ENCODE measurements at regions not wholly inside any gene's neighbourhood (a gene's known extent, or its start where the extent isn't known, plus 50 kb on each side); places are given as distances from the start of the nearest gene placed in this dataset.

DNA sequence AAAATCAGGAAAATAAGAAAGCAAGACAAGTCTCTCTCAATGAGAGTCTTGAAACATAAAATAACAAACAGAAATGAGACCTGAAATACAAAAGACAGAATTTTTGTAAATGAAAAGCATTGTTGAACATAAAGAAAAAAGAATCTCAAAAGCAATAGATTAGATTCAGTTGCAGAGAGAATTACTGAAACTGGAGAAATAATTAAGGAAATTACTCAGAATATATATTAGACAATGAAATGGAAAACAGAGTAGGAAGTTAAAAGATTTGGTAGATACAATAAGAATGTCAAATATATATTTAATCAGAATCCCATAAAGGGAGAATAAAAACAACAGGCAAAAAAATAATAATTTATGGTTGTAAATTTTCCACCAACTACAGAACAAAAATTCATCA, 308.3 kb downstream of the CRPPA start:
- H3K27me3 Mint-ChIP-seq (ENCODE audit: low read depth), result no peaks in the 10 kb centered on the region
- no peak for ATAC-seq
- no peak overlapping the region for H3K27ac Mint-ChIP-seq
- CTCF ChIA-PET, result no interaction called here
- POLR2A ChIA-PET, result no interaction called here
- no peaks in the 10 kb centered on the region for H3K36me3 Mint-ChIP-seq (ENCODE audit: low read depth)
- peaks cover 4% of the 10 kb centered on the region for H3K4me1 Mint-ChIP-seq (ENCODE audit: low read depth)
- peaks cover 12% of the 10 kb centered on the region for H3K9me3 Mint-ChIP-seq (ENCODE audit: insufficient read depth)
- no peak overlapping the region for H3K4me3 Mint-ChIP-seq
- no peak for DNase-seq

DNA sequence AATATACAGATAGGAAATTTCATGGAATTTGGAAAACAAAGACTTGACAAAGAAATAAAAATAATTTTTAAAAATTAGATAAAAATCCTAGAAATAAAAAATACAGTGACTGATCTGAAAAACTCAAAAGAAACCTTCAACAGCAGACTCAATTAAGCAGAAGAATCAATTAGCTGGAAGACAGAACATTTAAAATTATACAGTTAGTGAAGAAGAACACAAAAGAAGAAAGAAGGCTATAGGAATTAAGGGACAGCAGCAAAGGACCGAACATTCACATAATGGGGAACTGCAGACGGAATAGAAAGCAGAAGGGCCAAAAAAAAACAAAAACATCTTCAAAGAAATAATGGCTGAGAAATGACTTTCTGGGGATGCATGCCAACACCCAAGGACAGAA, 314.5 kb downstream of the CRPPA start:
- Mint-ChIP-seq H3K4me1 (ENCODE audit: low read depth) (peaks cover 4% of the 10 kb centered on the region), H3K9me3 (ENCODE audit: insufficient read depth) (peaks cover 46% of the 10 kb centered on the region), H3K27ac (no peak overlapping the region), H3K36me3 (ENCODE audit: low read depth) (no peaks in the 10 kb centered on the region), H3K27me3 (ENCODE audit: low read depth) (no peaks in the 10 kb centered on the region), H3K4me3 (no peak overlapping the region)
- CTCF ChIA-PET, result no interaction called here
- no peak for ATAC-seq
- POLR2A ChIA-PET, result no interaction called here
- no peak for DNase-seq

DNA sequence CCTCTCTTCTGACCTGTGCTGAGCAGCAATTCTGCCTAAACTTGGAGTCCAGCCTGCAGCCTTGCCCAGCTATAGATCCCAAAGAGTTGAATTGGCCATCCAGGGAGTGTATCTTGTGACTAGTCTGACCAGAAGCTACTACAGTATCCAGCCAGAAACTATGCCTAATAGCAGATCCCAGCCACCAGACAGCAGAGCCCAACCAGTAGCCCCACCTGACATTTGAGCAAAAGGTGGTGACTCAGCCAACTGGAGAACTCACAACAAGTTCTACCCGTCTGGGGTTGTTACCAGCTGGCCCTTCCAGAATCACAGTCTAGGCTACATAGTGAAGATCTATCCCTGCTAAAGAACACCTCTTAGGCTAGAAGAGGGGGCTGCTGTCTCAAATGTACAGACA, 315.0 kb downstream of the CRPPA start:
- DNase-seq (no peak), ATAC-seq (no peak)
- Mint-ChIP-seq H3K9me3 (ENCODE audit: insufficient read depth) (peaks cover 46% of the 10 kb centered on the region), H3K27ac (no peak overlapping the region), H3K4me1 (ENCODE audit: low read depth) (peaks cover 4% of the 10 kb centered on the region), H3K36me3 (ENCODE audit: low read depth) (no peaks in the 10 kb centered on the region), H3K27me3 (ENCODE audit: low read depth) (no peaks in the 10 kb centered on the region), H3K4me3 (no peak overlapping the region)
- POLR2A ChIA-PET, result no interaction called here
- CTCF ChIA-PET, result no interaction called here

DNA sequence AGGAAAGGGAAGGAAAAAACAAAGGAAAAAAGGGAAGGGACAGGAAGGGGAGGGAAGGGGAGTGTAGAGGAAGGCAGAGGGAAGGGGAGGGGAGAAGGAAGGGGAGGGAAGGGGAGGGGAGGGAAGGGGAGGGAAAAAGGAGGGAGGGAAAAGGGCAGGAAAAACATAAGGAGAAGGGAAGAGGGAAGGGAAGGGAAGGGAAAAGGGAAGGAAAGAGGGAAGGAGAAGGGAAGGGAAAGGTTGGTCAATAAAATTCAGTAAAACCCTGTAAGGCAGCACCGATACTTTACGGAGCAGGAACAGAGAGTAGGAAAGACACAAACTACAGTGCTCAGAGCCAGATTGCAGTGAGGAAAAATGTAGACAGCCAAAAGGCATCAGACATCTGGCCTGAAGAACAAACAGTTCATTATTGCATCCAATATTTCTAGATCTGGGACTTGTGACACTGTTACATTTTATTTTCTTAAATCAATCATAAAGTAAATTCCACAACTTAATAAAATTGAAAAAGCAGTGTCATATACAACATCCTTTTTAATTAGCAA, 322.0 kb downstream of the CRPPA start:
- Mint-ChIP-seq H3K36me3 (ENCODE audit: low read depth) (no peaks in the 10 kb centered on the region), H3K4me3 (no peak overlapping the region), H3K27ac (no peak overlapping the region), H3K27me3 (ENCODE audit: low read depth) (no peaks in the 10 kb centered on the region), H3K9me3 (ENCODE audit: insufficient read depth) (peaks cover 4% of the 10 kb centered on the region), H3K4me1 (ENCODE audit: low read depth) (no peaks in the 10 kb centered on the region)
- DNase-seq (no peak), ATAC-seq (no peak)
- ChIA-PET CTCF (no interaction called here), POLR2A (no interaction called here)

DNA sequence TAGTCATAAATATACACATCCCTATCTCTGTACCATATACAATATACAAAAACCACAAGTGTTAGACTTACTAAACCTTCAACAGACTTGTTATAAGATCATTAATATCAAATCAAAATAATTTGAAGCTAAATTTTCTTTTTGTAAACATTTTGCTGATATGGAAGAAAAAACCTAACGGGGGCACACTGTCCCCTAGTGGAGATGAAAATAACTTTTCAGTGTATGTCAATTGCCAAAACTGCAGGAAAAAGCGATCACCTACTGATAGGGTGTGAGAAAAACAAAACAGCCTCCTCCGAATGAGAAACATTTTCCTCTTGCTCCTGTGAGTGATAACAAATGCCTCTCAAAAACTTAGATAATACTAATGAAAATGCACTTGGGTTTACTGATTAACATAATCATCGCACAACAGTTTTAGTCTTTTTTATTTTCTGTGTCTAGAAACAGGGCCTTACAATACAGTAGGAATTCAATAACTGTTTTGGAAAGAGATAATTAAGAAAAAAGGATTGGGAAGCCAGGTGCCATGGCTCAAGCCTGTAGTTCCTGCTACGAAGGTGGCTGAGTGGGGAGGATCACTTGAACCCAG, 322.7 kb downstream of the CRPPA start:
- ATAC-seq, result no peak
- no peak for DNase-seq
- Mint-ChIP-seq H3K27ac (no peak overlapping the region), H3K9me3 (ENCODE audit: insufficient read depth) (peaks cover 4% of the 10 kb centered on the region), H3K36me3 (ENCODE audit: low read depth) (no peaks in the 10 kb centered on the region), H3K4me1 (ENCODE audit: low read depth) (no peaks in the 10 kb centered on the region), H3K4me3 (no peak overlapping the region), H3K27me3 (ENCODE audit: low read depth) (no peaks in the 10 kb centered on the region)
- ChIA-PET CTCF (interaction anchor here (0.7 to 1.3 kb wide), 2 partner anchors 102 to 466 kb away, joined by 3 to 4 read pairs; no protein-coding TSS in a partner anchor), POLR2A (no interaction called here)

DNA sequence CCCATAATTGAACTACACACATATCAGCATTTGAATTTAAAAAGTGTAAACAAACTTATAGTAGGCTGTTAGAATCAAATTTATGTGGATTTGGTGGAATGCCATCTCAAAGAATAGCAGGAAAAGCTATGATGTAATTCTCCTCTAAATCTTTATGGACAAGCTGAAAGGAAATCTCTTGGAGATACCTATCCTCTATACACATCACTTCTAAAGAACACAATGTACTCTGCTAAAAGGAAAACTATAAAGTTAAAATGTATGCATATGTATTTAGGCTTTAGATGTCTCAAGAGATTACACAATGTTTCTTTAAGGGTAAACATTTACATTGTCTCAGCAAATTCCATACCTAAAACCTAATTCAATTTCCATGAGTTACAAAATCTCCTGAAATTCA, 323.3 kb downstream of the CRPPA start:
- POLR2A ChIA-PET, result no interaction called here
- Mint-ChIP-seq H3K36me3 (ENCODE audit: low read depth) (no peaks in the 10 kb centered on the region), H3K27me3 (ENCODE audit: low read depth) (no peaks in the 10 kb centered on the region), H3K4me1 (ENCODE audit: low read depth) (no peaks in the 10 kb centered on the region), H3K9me3 (ENCODE audit: insufficient read depth) (peaks cover 4% of the 10 kb centered on the region), H3K4me3 (no peak overlapping the region), H3K27ac (no peak overlapping the region)
- CTCF ChIA-PET, result interaction anchor here (0.7 to 1.3 kb wide), 2 partner anchors 103 to 467 kb away, joined by 3 to 4 read pairs; no protein-coding TSS in a partner anchor
- DNase-seq (no peak), ATAC-seq (no peak)

DNA sequence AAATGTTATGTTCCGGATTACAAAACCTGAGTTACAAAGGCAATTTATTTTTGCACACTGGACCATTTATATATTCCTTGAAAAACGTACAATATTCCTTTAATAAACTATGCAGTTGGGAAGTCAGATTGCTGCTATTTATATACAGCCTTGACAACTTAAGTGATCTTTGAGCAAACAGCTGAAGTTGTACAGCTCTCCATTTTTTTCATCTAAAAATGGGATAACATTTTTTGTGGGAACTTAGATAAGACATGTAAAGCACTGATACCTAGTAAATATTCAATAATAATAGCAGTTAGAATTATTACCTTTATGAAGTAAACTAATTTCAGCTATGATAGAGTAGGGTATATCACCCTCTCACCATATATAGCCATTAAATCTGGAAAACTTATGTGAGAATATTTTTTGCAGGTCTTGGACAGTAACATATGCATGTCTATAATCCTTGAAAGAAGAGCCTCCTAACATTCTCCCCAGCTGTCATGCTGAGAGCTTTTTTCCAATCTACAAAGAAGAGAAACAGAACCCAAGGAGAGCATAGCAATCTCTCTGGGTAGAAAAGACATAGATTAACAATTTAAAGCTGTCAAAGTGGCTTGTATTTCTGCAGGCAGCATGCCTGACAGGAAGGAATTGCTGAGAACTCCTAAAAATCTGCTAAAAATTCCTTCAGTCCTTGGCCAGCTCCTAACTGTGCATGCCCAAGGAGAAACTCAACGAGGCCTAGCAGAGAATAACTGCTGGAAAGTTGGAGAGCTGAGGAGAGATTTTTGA, 326.0 kb downstream of the CRPPA start:
- H3K27ac Mint-ChIP-seq, result no peak overlapping the region
- H3K4me3 Mint-ChIP-seq, result no peak overlapping the region
- POLR2A ChIA-PET, result no interaction called here
- no peaks in the 10 kb centered on the region for H3K36me3 Mint-ChIP-seq (ENCODE audit: low read depth)
- no peaks in the 10 kb centered on the region for H3K9me3 Mint-ChIP-seq (ENCODE audit: insufficient read depth)
- DNase-seq (no peak), ATAC-seq (no peak)
- H3K4me1 Mint-ChIP-seq (ENCODE audit: low read depth), result no peaks in the 10 kb centered on the region
- H3K27me3 Mint-ChIP-seq (ENCODE audit: low read depth), result no peaks in the 10 kb centered on the region
- CTCF ChIA-PET, result interaction anchor here (1.3 kb wide), 1 partner anchor 469 kb away, joined by 4 read pairs; no protein-coding TSS in a partner anchor

DNA sequence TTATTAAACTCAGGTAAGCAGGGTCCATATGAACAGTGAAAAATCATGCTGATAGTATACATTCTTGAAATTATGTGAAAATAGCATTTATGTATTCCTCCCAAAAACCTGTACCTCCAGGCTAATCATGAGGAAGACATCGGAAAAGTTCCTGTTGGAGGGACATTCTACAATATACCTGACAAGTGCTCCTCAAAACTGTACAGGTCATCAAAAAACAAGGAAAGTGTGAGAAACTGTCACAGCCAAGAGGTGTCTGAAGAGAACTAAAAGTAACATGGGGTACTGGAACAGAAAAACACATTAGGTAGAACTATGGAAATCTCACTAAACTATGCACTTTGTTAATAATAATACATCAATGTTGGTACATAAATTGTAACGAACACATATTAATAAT, 326.7 kb downstream of the CRPPA start:
- ChIA-PET POLR2A (no interaction called here), CTCF (no interaction called here)
- H3K27me3 Mint-ChIP-seq (ENCODE audit: low read depth), result no peaks in the 10 kb centered on the region
- H3K4me3 Mint-ChIP-seq, result no peak overlapping the region
- DNase-seq (no peak), ATAC-seq (no peak)
- H3K4me1 Mint-ChIP-seq (ENCODE audit: low read depth), result no peaks in the 10 kb centered on the region
- H3K27ac Mint-ChIP-seq, result no peak overlapping the region
- no peaks in the 10 kb centered on the region for H3K9me3 Mint-ChIP-seq (ENCODE audit: insufficient read depth)
- no peaks in the 10 kb centered on the region for H3K36me3 Mint-ChIP-seq (ENCODE audit: low read depth)

DNA sequence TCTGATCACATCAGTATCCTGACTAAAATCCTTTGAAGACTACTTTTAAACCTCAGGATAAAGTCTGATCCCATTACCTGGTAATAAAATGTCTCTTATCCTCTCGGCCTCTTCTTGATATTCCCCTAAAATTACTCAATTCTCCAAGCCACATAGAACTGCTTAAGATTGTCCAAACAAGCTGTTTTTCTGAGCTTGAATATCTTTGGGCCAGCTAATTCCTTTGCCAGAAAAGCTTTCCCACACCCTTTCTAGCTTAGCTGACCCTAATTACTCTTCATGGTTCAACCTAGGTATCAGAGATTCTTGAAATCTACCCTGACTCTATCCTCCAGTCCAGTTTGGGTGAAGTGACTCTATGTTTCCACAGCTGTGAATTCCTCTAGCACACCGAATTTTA, 328.6 kb downstream of the CRPPA start:
- CTCF ChIA-PET, result no interaction called here
- H3K4me1 Mint-ChIP-seq (ENCODE audit: low read depth), result no peaks in the 10 kb centered on the region
- POLR2A ChIA-PET, result no interaction called here
- no peaks in the 10 kb centered on the region for H3K36me3 Mint-ChIP-seq (ENCODE audit: low read depth)
- H3K9me3 Mint-ChIP-seq (ENCODE audit: insufficient read depth), result no peaks in the 10 kb centered on the region
- H3K27ac Mint-ChIP-seq, result no peak overlapping the region
- no peak overlapping the region for H3K4me3 Mint-ChIP-seq
- no peaks in the 10 kb centered on the region for H3K27me3 Mint-ChIP-seq (ENCODE audit: low read depth)
- DNase-seq (no peak), ATAC-seq (no peak)

DNA sequence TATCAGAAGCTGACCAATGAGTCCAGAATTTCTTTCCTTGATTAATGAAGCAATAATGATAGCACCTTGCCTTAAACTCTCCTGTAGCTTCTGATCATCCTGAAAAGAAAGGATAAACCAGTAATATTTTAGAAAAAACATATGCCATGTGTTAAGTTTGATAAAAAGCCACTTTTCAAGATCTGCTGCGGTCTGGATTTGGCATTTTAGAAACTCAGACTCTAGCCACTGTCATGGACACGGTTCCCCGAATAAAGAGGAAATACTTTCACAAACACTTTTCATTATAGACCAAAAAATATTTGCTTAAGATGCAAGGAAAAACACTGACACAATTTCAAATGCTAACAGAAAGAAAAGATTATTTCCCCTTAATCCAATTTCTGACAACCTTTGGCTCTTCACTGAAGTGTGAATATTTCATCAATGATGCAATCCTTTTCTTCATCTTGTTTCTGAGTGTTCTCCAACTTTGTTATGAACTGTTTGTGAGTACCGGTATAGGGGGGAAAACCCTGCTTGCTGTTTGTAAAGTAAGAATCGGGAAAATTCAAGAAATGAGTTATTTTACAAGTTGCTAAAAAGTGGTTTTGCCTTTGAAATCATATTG, 329.5 kb downstream of the CRPPA start:
- Mint-ChIP-seq H3K27ac (no peak overlapping the region), H3K4me1 (ENCODE audit: low read depth) (no peaks in the 10 kb centered on the region), H3K27me3 (ENCODE audit: low read depth) (no peaks in the 10 kb centered on the region), H3K4me3 (no peak overlapping the region), H3K36me3 (ENCODE audit: low read depth) (no peaks in the 10 kb centered on the region), H3K9me3 (ENCODE audit: insufficient read depth) (no peaks in the 10 kb centered on the region)
- no peak for DNase-seq
- ATAC-seq, result no peak
- POLR2A ChIA-PET, result no interaction called here
- CTCF ChIA-PET, result no interaction called here

DNA sequence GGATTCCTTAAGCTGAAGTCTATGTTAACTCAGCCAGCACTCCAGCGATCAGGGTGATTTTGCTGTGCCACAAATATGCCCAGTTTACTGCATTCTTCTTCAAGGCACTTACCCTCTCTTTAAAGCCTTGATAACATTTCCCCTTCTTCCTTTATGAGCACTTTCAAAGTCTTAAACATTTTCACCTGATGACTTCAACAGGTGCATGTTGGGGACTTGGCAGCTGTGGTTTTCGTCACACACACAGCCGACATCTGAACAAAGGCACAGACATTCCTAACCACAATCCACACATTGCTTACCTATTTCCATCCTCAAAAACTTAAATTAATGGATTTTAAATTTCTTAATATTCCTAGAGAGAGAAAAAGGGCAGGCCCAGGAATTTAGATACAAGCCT, 331.5 kb downstream of the CRPPA start:
- no peak overlapping the region for H3K4me3 Mint-ChIP-seq
- ChIA-PET POLR2A (no interaction called here), CTCF (no interaction called here)
- no peaks in the 10 kb centered on the region for H3K4me1 Mint-ChIP-seq (ENCODE audit: low read depth)
- no peaks in the 10 kb centered on the region for H3K9me3 Mint-ChIP-seq (ENCODE audit: insufficient read depth)
- DNase-seq (no peak), ATAC-seq (no peak)
- no peaks in the 10 kb centered on the region for H3K36me3 Mint-ChIP-seq (ENCODE audit: low read depth)
- no peak overlapping the region for H3K27ac Mint-ChIP-seq
- H3K27me3 Mint-ChIP-seq (ENCODE audit: low read depth), result no peaks in the 10 kb centered on the region

DNA sequence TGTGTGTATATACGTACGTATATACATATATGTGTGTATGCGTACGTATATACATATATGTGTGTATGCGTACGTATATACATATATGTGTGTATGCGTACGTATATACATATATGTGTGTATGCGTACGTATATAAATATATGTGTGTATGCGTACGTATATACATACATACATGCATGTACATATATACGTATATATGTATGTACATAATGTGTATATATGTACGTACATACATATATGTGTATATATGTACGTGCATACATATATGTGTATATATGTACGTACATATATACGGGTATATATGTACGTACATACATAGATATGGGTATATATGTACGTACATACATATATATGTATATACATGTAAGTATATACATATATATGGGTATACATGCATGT, 332.1 kb downstream of the CRPPA start:
- DNase-seq (no peak), ATAC-seq (no peak)
- Mint-ChIP-seq H3K27me3 (ENCODE audit: low read depth) (no peaks in the 10 kb centered on the region), H3K27ac (no peak overlapping the region), H3K4me3 (no peak overlapping the region), H3K4me1 (ENCODE audit: low read depth) (no peaks in the 10 kb centered on the region), H3K9me3 (ENCODE audit: insufficient read depth) (no peaks in the 10 kb centered on the region), H3K36me3 (ENCODE audit: low read depth) (no peaks in the 10 kb centered on the region)
- CTCF ChIA-PET, result no interaction called here
- POLR2A ChIA-PET, result no interaction called here

Data from activated CD8-positive, alpha-beta T cell treated with anti-CD3 and anti-CD28 coated beads, Interleukin-2, amount 10 ng/mL, durations not matched to agents 7 days and 5 days (primary cell).